IMR-90 (cell line): ENCODE measurements at regions not wholly inside any gene's neighbourhood (a gene's known extent, or its start where the extent isn't known, plus 50 kb on each side); places are given as distances from the start of the nearest gene placed in this dataset.

Source experiments
- MAFK ChIP-seq: IDR thresholded peaks from 2 replicates; pipeline ENCODE4 v1.6.1; 2012; ENCODE audit warnings: low read depth, low read length, improper control_type of control experiment
- MAZ ChIP-seq: IDR thresholded peaks from 2 replicates; pipeline ENCODE4 v1.6.1; 2012; ENCODE audit warnings: low read depth, mild to moderate bottlenecking, low read length, improper control_type of control experiment, moderate library complexity, borderline replicate concordance
- RCOR1 ChIP-seq: IDR thresholded peaks from 2 replicates; pipeline ENCODE4 v1.6.1; 2012; ENCODE audit warnings: mild to moderate bottlenecking, low read length, improper control_type of control experiment; ENCODE audit not compliant: insufficient replicate concordance

- TF ChIP-seq MAZ: no peak
- TF ChIP-seq RCOR1: no peak
- TF ChIP-seq MAFK: no peak
Observed at GRCh38 chr14:76958020-76958979, 70.2 kb downstream of the IRF2BPL start (continued).
